ENCODE measurements at regions not wholly inside any gene's neighbourhood (a gene's known extent, or its start where the extent isn't known, plus 50 kb on each side); places are given as distances from the start of the nearest gene placed in this dataset.
A peak's percentile ranks its signal among the peaks of the same experiment; 100 is the strongest.

- H3K36me3 ChIP-seq (ENCODE audit: insufficient read depth, low read length), result no peaks in the 10 kb centered on the region
Measured at GRCh38 chr11:15699978-15700377, 585.3 kb downstream of the INSC start.

DNA sequence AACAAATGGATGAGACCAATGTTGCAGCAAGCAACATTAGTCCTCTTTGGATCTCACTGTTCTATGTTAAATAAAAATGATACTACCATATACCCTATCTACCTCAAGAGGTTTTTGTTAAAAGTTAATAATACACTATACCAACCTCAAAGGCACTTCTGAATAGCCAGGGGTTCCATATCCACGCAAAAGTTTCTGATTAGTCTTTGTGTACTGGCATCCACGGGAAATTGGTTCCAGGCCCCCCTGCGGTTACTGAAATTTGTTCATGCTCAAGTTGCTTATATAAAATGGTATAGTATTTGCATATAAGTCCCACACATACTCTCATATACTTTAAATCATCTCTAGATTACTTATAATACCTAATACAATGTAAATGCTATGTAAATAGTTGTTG lies 585.7 kb downstream of the INSC start:
- H3K9ac ChIP-seq (ENCODE audit: insufficient read length), result no peak overlapping the region
- DNase-seq (ENCODE audit: low read depth, low spot score), result peak; percentile 67
- TF ChIP-seq FOXP2 (optimal IDR thresholded peaks at IDR 0.05; ENCODE audit: control extremely low read depth, extremely low read length, insufficient read depth) (no peak), POLR2AphosphoS5 (IDR thresholded peaks at IDR 0.05; ENCODE audit: borderline replicate concordance, low read depth, low read length) (no peak), EZH2 (IDR thresholded peaks at IDR 0.05) (no peak)
- H3K9me3 ChIP-seq (ENCODE audit: low read depth, low read length), result no peaks in the 10 kb centered on the region
- H3K4me3 ChIP-seq, result peak overlapping the region; percentile 55
- no peaks in the 10 kb centered on the region for H3K36me3 ChIP-seq (ENCODE audit: insufficient read depth, low read length)
- peak overlapping the region; percentile 80; the same call in 1 of the 2 replicates for H3K27ac ChIP-seq

More at GRCh38 chr11:15699978-15700377, 585.3 kb downstream of the INSC start:
- Histone ChIP-seq H3K4me3 (peak overlapping the region; percentile 55), H3K9me3 (ENCODE audit: low read depth, low read length) (no peaks in the 10 kb centered on the region), H3K27ac (peak overlapping the region; percentile 80; the same call in 1 of the 2 replicates), H3K9ac (ENCODE audit: insufficient read length) (no peak overlapping the region)
- no peak for TF ChIP-seq FOXP2 (optimal IDR thresholded peaks at IDR 0.05; ENCODE audit: control extremely low read depth, extremely low read length, insufficient read depth)
- no peak for TF ChIP-seq EZH2 (IDR thresholded peaks at IDR 0.05)
- TF ChIP-seq POLR2AphosphoS5 (IDR thresholded peaks at IDR 0.05; ENCODE audit: borderline replicate concordance, low read depth, low read length), result no peak
- DNase-seq (ENCODE audit: low read depth, low spot score), result no peak

DNA sequence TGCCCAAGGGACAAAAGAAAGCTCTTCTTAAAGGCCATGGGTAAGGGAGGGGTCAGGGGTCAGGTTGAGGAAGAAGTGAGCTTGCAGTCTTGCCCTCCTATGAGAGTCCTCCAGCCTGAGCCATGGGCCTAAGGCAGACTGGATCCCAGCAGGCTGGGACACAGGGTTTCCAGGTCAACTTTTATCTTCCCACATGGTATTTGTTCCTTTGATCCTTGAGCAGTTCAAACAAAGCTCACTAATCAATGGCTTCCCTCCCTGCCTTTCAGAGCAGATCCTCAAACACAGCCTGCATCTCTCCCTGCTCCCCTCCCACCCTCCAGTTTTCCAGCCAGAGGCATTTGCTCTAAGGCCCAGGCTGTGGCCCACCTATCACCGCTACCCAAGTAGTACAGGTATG lies 589.3 kb downstream of the INSC start:
- no peaks in the 10 kb centered on the region for H3K36me3 ChIP-seq (ENCODE audit: insufficient read depth, low read length)
- no peak for DNase-seq (ENCODE audit: low read depth, low spot score)
- H3K27ac ChIP-seq, result no peak overlapping the region
- H3K4me3 ChIP-seq, result no peak overlapping the region
- TF ChIP-seq POLR2AphosphoS5 (IDR thresholded peaks at IDR 0.05; ENCODE audit: borderline replicate concordance, low read depth, low read length) (no peak), FOXP2 (optimal IDR thresholded peaks at IDR 0.05; ENCODE audit: control extremely low read depth, extremely low read length, insufficient read depth) (no peak)
- no peaks in the 10 kb centered on the region for H3K9me3 ChIP-seq (ENCODE audit: low read depth, low read length)
- no peak overlapping the region for H3K9ac ChIP-seq (ENCODE audit: insufficient read length)

DNA sequence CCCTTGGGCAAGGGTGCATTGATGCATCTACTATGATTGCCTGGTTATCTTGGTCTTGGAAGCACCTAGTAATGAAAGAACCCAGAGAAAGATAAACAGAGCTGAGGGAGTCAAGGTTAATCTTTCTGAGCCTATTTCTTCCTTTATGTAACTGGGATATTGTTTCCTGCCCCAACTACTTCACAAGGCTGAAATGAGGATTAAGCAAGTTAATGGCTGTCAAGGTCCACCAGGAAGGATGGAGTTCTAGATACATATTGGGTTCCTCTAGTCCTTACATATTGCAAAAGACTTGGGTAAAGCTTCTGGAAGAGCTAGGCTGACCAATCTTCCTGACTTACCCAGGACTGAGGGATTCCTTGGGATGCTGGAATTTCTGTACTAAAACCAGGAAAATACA lies 589.8 kb downstream of the INSC start:
- DNase-seq (ENCODE audit: low read depth, low spot score), result no peak
- Histone ChIP-seq H3K9ac (ENCODE audit: insufficient read length) (no peak overlapping the region), H3K4me3 (no peak overlapping the region), H3K9me3 (ENCODE audit: low read depth, low read length) (no peaks in the 10 kb centered on the region), H3K27ac (no peak overlapping the region), H3K36me3 (ENCODE audit: insufficient read depth, low read length) (no peaks in the 10 kb centered on the region)
- TF ChIP-seq POLR2AphosphoS5 (IDR thresholded peaks at IDR 0.05; ENCODE audit: borderline replicate concordance, low read depth, low read length), result no peak
- TF ChIP-seq EZH2 (IDR thresholded peaks at IDR 0.05), result no peak
- TF ChIP-seq FOXP2 (optimal IDR thresholded peaks at IDR 0.05; ENCODE audit: control extremely low read depth, extremely low read length, insufficient read depth), result no peak

DNA sequence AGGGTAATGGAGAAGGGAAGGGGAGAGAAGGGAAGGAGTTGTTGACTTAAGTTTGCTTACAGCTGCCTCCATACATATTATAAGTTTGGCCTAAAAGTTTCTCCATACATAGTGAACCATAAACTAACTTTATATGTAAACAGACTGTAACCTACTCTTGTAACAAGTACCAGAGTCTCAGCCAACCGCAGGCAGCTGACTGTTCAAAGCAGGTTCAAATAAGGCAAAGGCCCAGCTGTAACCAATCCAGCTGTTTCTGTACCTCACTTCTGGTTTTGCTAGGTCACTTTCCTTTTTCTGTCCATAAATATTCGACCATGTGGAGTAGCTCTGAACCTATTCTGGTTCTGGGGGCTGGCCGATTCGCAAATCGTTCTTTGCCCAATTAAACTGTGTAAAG lies 591.2 kb downstream of the INSC start:
- Histone ChIP-seq H3K9me3 (ENCODE audit: low read depth, low read length) (no peaks in the 10 kb centered on the region), H3K4me3 (no peak overlapping the region), H3K9ac (ENCODE audit: insufficient read length) (no peak overlapping the region), H3K36me3 (ENCODE audit: insufficient read depth, low read length) (no peaks in the 10 kb centered on the region), H3K27ac (no peak overlapping the region)
- TF ChIP-seq POLR2AphosphoS5 (IDR thresholded peaks at IDR 0.05; ENCODE audit: borderline replicate concordance, low read depth, low read length) (no peak), EZH2 (IDR thresholded peaks at IDR 0.05) (no peak), FOXP2 (optimal IDR thresholded peaks at IDR 0.05; ENCODE audit: control extremely low read depth, extremely low read length, insufficient read depth) (no peak)
- DNase-seq (ENCODE audit: low read depth, low spot score), result no peak

- Histone ChIP-seq H3K4me3 (no peak overlapping the region), H3K9ac (ENCODE audit: insufficient read length) (no peak overlapping the region), H3K36me3 (ENCODE audit: insufficient read depth, low read length) (no peaks in the 10 kb centered on the region), H3K27ac (peak overlapping the region; percentile 62; the same call in 1 of the 2 replicates), H3K9me3 (ENCODE audit: low read depth, low read length) (no peaks in the 10 kb centered on the region)
- no peak for DNase-seq (ENCODE audit: low read depth, low spot score)
- TF ChIP-seq FOXP2 (optimal IDR thresholded peaks at IDR 0.05; ENCODE audit: control extremely low read depth, extremely low read length, insufficient read depth) (no peak), EZH2 (IDR thresholded peaks at IDR 0.05) (no peak), POLR2AphosphoS5 (IDR thresholded peaks at IDR 0.05; ENCODE audit: borderline replicate concordance, low read depth, low read length) (no peak)
Measured at GRCh38 chr11:15707194-15707593, 592.5 kb downstream of the INSC start.

DNA sequence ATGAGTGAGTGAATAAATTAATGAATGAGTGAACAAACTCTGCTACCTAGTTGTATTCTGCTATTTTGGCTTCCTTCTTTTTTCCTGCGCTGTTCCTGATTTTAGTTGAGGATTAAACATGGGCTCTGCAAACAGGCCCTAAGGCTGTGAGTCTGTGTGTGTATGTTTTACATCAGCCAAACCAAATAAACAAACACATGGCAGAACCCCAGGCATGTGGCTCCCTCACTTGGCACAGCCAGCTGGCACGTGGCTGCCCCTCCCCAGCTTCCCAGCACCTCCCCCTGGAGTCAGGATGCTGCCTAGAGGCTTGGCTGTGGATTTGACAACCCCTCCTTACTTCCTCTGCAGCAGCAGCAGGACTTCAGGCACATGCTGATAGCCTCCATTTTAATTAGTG lies 593.2 kb downstream of the INSC start:
- no peak for DNase-seq (ENCODE audit: low read depth, low spot score)
- TF ChIP-seq EZH2 (IDR thresholded peaks at IDR 0.05), result no peak
- TF ChIP-seq FOXP2 (optimal IDR thresholded peaks at IDR 0.05; ENCODE audit: control extremely low read depth, extremely low read length, insufficient read depth), result peak; percentile 99

GRCh38 chr11:15710580-15711275 lies 596.0 kb downstream of the INSC start:
- no peaks in the 10 kb centered on the region for H3K36me3 ChIP-seq (ENCODE audit: insufficient read depth, low read length)
- no peak for DNase-seq (ENCODE audit: low read depth, low spot score)
- no peak overlapping the region for H3K9ac ChIP-seq (ENCODE audit: insufficient read length)
- H3K9me3 ChIP-seq (ENCODE audit: low read depth, low read length), result no peaks in the 10 kb centered on the region
- no peak for TF ChIP-seq EZH2 (IDR thresholded peaks at IDR 0.05)
- TF ChIP-seq FOXP2 (optimal IDR thresholded peaks at IDR 0.05; ENCODE audit: control extremely low read depth, extremely low read length, insufficient read depth), result no peak
- TF ChIP-seq POLR2AphosphoS5 (IDR thresholded peaks at IDR 0.05; ENCODE audit: borderline replicate concordance, low read depth, low read length), result no peak
- H3K27ac ChIP-seq, result no peak overlapping the region
- H3K4me3 ChIP-seq, result no peak overlapping the region

More for the DNA sequence above, 593.2 kb downstream of the INSC start:
- Histone ChIP-seq H3K27ac (peak overlapping the region; percentile 62), H3K9ac (ENCODE audit: insufficient read length) (peak overlapping the region; percentile 50), H3K4me3 (no peak overlapping the region), H3K36me3 (ENCODE audit: insufficient read depth, low read length) (no peaks in the 10 kb centered on the region), H3K9me3 (ENCODE audit: low read depth, low read length) (no peaks in the 10 kb centered on the region)

DNA sequence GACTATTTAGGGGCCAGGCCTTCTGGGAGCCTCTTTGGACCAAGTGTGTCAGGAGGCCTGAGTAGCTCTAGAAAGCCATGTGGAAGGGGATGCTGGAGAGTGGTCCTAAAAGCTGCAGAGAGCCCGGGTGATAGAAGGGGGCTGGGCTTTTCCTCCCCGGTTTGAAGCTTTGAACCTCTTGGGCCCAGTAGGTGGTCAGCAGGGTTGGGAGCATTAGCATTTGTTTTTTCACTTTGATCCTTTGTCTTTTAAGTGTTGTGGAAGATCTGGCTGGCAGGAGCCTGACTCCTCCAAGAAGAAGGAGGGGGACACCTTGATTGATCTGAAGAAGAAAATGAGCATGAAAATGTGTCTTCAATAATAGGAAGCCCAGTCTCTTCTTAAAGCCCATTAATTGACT lies 596.6 kb downstream of the INSC start:
- no peak overlapping the region for H3K4me3 ChIP-seq
- H3K36me3 ChIP-seq (ENCODE audit: insufficient read depth, low read length), result no peaks in the 10 kb centered on the region
- no peak overlapping the region for H3K9ac ChIP-seq (ENCODE audit: insufficient read length)
- H3K9me3 ChIP-seq (ENCODE audit: low read depth, low read length), result no peaks in the 10 kb centered on the region
- no peak overlapping the region for H3K27ac ChIP-seq
- no peak for DNase-seq (ENCODE audit: low read depth, low spot score)
- TF ChIP-seq FOXP2 (optimal IDR thresholded peaks at IDR 0.05; ENCODE audit: control extremely low read depth, extremely low read length, insufficient read depth) (no peak), POLR2AphosphoS5 (IDR thresholded peaks at IDR 0.05; ENCODE audit: borderline replicate concordance, low read depth, low read length) (no peak), EZH2 (IDR thresholded peaks at IDR 0.05) (no peak)

Data from SK-N-MC (cell line).